DMS 273 (cell line): ENCODE measurements at regions not wholly inside any gene's neighbourhood (a gene's known extent, or its start where the extent isn't known, plus 50 kb on each side); places are given as distances from the start of the nearest gene placed in this dataset.

Experiments
- DNase-seq: peaks from one replicate; lab custom pipeline; 2025; ENCODE audit not compliant: unreplicated experiment; lab: John Stamatoyannopoulos, UW

DNA sequence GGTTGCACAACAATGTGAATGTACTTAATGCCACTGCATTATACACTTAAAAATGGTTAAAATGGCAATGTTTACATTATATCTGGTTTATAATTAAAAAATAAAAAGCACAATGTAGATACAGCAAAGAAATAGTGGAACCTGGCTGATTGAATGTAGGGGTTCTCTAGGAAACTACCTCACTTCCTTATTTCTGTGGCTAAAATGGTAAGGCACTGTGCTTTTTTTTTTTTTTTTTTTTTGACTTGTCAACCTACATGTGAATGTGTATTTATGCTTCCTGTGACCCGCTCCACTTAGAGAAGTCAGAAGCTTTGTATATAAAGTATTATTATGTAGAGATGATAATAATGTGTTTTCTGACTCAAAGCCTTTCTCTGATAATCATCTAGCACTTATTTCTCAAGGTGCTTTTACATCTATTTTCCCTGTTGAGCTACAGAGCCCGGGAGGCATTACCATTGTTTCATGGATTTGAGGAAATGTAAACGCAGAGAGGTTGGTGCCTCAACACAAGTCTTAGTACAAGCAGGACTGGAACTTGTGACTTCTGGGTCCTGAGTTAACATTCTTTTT, 55.0 kb downstream of the SOX4 start:
- no peak for DNase-seq

GRCh38 chr6:21653323-21653722, 59.8 kb downstream of the SOX4 start:
- DNase-seq: no peak

DNA sequence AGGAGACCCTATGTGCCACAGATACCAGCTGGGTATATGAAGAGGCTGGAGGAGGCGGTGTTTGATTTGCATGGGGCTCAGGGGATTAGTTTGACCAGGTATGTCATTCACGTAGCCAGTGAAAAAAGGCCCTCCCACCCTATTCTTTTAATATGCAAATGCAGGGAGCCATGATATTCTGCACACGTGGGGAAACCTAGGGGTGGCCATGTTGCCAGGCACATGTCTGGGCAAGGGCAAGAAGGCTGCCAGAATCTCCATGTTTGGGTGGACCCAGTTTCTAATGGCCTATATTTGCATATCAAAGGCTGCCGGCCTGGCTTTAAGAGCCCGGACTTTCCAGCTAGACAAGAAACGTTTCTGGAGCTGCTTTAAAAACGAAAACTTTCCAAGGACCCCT, 60.4 kb downstream of the SOX4 start:
- peak; percentile 7 for DNase-seq

DNA sequence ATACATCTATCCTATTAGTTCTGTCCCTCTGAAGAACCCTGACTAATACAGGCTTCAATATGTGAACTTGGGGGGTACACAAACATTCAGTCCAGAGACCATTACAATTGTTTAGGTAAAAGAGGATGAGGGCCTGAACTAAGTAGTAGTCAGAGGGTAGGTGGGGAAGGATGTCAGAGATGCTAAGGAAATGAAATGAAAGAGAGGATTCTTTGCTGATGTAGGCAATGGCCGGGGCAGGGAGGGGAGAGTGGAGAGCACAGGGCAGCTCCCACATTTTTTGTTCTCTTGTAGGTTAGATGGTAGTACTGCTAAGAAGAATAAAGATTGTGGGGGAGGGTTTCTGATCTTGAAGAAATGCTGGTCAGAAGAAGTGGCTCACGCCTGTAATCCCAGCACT, 60.8 kb downstream of the SOX4 start:
- DNase-seq: no peak

GRCh38 chr6:21663966-21664313, 70.4 kb downstream of the SOX4 start:
- DNase-seq: no peak

GRCh38 chr6:21664314-21665109, 71.0 kb downstream of the SOX4 start:
- peak; percentile 72 for DNase-seq

DNA sequence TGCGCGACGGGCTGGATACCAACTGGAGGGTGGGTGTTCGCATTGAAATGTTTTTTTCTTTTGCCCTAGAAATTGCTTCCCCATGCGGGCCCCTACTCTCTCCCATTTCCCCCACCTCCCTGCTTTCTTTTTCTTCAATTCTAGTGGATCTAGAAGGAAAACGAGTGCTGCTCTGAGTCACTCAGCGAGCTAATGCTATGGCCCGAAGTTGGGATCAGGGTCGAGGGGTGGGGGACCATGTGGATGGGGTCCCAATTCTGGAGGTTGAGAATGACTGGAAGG, 71.5 kb downstream of the SOX4 start:
- no peak for DNase-seq

- peak; percentile 23 for DNase-seq
Observed at GRCh38 chr6:21665392-21666200, 72.0 kb downstream of the SOX4 start.

DNA sequence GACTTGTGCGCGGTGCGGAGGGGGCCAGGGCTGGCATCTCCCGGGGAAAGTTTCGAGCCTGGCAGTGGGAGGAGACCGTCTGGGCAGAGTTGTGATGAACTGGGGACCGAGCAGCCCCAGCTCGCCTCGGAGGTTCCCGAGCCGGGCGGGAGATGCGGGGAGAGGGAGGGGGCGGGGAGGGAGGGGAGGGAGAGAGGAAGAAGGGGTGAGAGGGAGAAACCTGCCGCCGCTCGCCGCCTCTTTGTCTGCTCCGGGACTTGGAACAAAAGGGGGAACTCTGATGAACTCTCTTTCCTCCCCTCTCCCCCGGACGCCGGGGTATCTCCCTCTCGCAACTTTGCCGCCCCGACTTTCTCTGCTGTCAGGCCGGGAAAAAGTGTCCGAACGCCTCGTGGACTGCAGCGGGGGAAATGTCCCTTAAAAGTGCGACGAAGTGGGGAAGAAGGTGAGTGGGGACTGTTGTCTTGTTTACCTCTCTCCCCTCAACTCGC, 72.7 kb downstream of the SOX4 start:
- DNase-seq: peak; percentile 27

DNA sequence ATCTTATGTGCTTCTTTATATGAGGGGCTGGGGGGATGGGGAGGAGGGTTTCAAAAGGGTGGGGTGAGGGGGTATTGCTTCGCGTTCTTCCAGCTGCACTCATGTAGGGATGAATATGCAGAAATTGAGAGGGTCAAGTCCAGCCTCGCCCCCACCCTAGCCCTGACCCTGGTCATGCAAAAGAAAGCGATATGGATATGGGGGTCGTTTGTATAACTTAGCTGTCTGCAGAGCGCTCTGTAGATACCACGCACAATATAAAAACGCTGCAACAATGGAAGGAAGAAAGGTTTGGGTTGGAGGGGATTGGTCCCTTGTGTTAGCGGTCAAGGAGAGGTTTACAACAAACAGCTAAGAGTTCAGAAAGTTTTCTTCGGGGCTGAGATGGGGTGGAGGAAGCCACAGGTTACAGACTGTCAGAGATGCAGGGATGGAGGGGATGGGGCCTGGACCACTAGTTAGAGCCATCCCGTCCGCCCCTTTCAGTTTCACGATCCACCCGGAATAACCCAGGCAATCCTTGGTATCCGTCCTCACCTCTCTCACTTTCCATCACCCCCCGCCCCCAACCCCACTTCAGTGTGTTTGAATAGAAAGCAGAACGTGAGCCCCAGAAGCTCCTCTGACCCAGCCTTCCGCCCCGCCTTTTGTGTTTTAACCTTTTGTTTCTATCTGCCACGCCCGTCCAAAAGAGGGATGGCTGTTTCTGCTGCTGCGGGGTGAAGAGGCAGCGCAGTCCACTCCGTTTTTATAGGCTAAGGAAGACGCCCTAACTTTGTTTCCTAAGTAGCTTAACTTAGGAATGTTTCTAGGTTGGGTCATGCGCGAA, 73.5 kb downstream of the SOX4 start:
- DNase-seq: no peak

- DNase-seq: no peak
Observed at GRCh38 chr6:21668795-21669194, 75.2 kb downstream of the SOX4 start.

DNA sequence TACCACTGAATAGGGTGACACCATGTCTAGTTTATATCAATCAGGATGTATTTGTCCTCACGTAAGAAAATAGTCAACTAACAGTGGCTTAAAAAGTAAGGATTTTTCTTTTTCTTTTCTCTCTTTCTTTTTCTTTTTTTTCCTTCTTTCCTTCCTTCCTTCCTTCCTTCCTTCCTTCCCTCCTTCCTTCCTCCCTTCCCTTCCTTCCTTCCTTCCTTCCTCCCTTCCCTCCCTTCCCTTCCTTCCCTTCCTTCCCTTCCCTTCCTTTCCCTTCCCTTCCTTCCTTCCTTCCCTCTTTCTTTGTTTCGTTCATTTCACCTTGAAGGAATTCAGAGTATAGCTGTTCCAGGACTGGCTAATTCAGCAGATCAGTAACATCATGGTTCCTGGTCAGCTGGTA, 83.2 kb downstream of the SOX4 start:
- no peak for DNase-seq

DNA sequence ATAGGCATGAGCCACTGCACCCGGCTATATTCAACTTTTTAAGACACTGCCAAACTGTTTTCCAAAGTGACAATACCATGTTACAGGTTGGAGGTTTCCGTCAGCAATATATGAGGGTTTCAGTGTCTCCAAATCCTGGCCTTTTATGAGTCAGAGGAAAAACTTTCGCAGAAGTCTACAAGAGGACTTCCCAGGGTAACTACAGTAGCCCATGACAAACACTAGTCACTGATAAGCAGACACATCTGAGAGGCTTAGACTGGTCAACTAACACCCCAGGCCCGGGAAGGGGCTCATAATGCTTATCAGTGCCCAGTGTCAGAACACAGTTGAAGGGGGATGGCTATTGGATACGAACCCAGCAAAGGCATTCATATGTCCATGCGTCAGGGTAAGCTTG, 85.4 kb downstream of the SOX4 start:
- no peak for DNase-seq

- DNase-seq: no peak
Observed at GRCh38 chr6:21679761-21680265, 86.3 kb downstream of the SOX4 start.

DNA sequence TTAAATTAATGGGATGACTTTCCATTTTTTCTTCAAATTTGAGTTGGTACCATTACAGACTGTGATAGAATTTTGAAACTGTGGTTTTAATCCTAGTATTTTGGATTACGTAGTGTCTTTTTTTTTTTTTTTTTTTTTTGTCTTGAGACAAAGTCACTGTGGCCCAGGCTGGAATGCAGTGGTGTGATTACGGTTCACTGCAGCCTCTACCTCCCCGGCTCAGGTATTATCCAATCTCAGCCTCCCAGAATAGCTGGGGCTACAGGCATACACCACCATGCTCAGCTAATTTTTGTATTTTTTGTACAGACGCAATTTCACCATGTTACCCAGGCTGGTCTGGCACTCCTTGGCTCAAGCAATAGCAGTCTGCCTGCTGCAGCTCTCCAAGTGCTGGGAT, 87.1 kb downstream of the SOX4 start:
- no peak for DNase-seq

DNA sequence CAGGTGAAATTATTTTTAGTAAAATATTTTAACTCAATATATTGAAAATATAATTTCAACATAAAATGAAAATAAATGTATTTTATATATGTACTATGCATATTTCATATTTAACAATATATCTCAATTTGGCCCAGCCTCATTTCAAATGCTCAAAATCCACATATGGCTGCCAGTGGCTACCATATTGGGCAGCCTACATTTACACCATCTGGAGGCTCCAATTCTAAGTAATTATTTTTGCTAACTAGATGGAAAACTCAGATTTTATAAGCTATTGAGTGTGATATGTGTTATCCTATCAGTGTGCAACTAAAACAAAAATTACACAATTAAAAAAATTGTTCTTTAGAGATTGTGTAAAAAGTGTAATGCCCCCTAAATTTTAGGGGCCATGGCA, 96.9 kb downstream of the SOX4 start:
- no peak for DNase-seq

DNA sequence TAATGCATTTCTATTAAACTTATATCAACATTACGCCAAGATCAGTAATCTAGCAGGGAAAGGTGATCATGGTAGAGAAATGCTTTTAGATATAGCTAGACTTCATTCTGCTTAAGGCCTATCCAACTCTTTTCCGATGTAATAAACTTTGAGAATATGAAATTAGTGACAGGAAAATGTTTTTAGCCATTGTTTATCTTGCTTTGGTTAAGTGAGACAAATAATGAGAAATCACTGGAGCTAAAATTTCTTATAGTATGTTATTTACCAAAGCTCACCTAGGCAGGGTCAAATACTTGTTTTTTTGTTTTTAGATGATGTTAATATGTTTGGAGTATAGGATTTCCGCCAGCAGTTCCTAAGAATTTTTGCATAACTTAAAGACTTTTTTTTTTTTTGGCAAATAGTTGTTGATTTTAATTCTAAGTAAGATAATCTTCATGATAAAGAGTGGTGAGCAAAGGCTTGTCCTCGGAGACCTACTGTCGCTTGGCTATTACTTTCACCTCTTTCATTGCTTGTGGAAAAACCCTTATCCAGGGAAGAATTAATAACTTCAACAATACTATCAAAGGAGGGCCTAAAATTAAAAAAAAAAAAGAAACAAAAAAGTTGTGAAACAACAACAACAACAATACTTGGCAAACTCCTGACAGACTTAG, 98.3 kb downstream of the SOX4 start:
- no peak for DNase-seq

DNA sequence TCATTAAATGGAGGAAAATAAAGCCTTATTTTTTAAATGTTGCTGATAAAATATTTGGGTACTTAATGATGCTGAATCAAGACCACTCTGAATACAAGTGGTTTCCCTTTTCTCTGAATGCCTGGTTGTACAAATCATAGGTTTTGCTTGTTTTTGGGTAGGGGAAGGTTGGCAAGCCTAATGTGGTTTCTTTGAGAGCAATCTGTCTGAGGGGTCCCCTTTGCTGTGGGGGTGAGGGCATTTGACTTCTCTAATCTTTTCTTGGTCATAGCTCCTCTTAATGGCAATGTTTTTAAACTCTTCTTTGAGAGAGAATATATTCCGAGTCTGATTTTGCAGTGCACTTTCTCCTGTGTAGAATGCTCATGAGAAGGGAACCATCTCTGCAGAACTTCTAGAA, 99.2 kb downstream of the SOX4 start:
- no peak for DNase-seq

- DNase-seq: no peak
Observed at GRCh38 chr6:21694168-21694567, 100.6 kb downstream of the SOX4 start.

GRCh38 chr6:21707524-21708319, 114.2 kb downstream of the SOX4 start:
- DNase-seq: no peak
